GM19351 (cell line): ENCODE measurements at regions not wholly inside any gene's neighbourhood (a gene's known extent, or its start where the extent isn't known, plus 50 kb on each side); places are given as distances from the start of the nearest gene placed in this dataset.
"Not testable (repeated sequence)": the region's sequence is repeated elsewhere in the genome, so short reads cannot be mapped to it uniquely, and the experiment has no call there.

Experiments
- ATAC-seq: cut with Tn5 transposase; IDR thresholded peaks from one replicate; pipeline ENCODE4 v1.9.1; 2021; ENCODE audit warnings: mild to moderate bottlenecking, moderate library complexity; ENCODE audit not compliant: unreplicated experiment

GRCh38 chr16:21422824-21423223, 144.7 kb upstream of the CRYM start:
- not testable (repeated sequence) for ATAC-seq

DNA sequence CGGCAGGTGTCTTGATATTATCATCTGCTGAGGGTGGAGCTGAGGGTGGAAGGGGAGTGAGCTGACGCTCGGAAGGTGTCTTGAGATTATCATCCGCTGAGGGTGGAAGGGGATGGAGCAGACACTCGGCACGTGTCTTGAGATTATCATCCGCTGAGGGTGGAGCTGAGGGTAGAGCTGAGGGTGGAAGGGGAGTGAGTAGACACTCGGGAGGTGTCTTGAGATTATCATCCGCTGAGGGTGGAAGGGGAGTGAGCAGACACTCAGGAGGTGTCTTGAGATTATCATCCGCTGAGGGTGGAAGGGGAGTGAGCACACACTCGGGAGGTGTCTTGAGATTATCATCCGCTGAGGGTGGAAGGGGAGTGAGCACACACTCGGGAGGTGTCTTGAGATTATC, 126.6 kb upstream of the CRYM start:
- ATAC-seq, result not testable (repeated sequence)

GRCh38 chr16:21397866-21398265, 119.8 kb upstream of the CRYM start:
- not testable (repeated sequence) for ATAC-seq

GRCh38 chr16:21396545-21396944, 118.5 kb upstream of the CRYM start:
- not testable (repeated sequence) for ATAC-seq

DNA sequence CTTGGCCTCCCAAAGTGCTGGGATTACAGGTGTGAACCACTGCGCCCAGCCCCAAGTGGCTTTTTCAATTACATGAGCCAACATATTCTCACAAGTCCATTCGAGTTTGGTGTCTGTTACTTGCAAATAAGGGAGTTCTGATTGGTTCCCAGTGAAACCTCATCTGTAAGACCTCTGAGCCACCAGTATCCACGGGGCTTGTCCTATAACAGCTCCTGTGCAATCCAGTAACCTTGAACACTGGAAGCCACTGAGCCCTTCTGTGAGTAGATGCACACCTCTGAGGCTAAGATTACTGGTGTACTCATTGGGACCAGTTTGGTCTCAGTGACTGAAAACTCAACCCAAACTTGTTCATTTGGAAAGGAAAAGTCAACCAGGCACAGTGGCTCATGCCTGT, 112.5 kb upstream of the CRYM start:
- ATAC-seq, result not testable (repeated sequence)

GRCh38 chr16:21389860-21390259, 111.8 kb upstream of the CRYM start:
- not testable (repeated sequence) for ATAC-seq

DNA sequence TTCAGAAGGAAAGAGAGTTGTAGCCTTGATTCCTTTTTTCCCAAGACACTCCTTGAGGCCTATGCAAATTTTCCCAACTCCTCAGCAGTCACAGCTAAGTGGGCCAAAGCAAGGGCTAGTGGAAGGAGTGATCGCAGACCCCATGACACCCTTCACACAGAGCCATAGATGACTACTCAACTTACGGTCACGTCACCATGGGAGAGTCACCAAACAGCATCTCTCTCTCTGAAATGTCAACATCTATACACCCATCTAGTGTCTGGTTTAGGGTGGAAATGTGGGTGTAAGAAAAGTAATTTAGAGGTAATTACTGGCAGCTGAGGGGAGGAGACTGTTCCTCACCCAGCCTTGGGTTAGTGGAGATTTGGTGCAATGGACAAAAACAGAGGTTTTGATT, 109.7 kb upstream of the CRYM start:
- ATAC-seq, result not testable (repeated sequence)

GRCh38 chr16:21386201-21386915, 108.3 kb upstream of the CRYM start:
- not testable (repeated sequence) for ATAC-seq

GRCh38 chr16:21383682-21384081, 105.6 kb upstream of the CRYM start:
- ATAC-seq, result not testable (repeated sequence)

- not testable (repeated sequence) for ATAC-seq
Observed at GRCh38 chr16:21379645-21380044, 101.6 kb upstream of the CRYM start.

DNA sequence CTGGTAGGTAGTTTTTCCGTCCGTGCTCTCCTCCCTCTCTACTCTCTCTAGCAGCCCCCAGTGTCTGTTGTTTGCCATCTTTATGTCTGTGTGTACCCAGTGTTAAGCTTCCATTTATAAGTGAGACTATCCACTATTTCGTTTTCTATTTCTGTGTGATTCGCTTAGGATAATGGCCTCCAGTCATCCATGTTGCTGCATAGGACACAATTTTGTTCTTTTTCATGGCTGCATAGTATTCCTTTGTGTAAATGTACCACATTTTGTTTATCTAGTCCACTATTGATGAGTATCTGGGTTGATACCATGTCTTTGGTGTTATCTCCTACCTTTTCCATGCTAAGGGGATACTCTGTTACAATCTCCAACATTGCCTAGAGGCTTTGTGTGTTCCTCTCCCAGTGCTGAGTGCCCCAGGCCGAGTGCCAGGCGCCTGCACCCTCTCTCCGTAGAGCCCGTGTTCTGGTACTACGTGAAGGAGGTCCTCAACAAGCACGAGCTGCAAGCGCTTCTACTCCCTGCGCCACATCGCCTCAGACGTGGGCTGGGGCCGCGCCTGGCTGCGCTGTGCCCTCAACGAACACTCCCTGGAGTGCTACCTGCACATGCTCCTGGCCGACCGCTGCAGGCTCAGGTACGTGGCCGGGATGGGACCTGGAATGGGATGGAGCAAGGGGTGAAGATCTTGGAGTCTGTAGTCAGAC, 98.3 kb upstream of the CRYM start:
- ATAC-seq, result not testable (repeated sequence)

GRCh38 chr16:21375334-21375733, 97.2 kb upstream of the CRYM start:
- ATAC-seq, result not testable (repeated sequence)

- not testable (repeated sequence) for ATAC-seq
Observed at GRCh38 chr16:21373454-21373853, 95.4 kb upstream of the CRYM start.

DNA sequence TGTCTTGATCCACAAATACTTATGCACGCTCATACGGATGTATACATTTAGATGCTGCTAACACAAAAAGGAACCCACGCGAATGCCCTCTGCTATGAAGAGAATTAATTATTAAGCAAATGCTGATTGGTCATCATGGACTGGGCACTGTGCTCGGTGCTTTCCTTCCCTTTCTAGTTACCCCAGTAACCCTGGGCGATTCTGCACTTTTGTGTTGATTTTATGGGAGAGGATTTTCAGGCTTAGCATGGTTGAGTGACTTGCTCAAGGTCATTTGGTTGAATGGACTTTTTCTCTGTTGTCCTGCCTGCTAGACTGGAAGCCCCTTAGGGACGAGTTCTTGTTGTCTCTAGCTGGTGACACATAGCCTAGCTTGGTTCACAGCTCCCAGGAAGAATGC, 94.8 kb upstream of the CRYM start:
- ATAC-seq, result not testable (repeated sequence)

GRCh38 chr16:21372162-21372835, 94.2 kb upstream of the CRYM start:
- ATAC-seq, result not testable (repeated sequence)

DNA sequence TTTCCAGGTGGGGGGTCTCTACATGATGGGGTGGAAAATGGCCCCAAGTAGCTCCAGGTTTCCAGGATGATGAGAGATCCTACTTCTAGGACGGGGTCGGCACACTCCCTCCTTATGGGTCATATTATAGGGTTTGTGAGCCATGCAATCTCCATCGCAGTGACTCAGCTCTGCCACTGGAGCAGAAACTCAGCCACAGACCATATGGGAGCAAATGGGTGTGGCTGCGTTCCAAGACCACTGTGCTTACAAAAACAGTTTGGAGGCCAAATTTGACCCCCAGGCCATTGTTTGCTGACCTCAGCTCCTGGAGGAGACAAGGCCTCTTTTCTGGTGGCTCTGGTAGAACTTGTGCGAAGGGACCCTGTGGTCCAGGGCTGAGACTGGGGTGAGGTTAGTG, 92.7 kb upstream of the CRYM start:
- not testable (repeated sequence) for ATAC-seq

GRCh38 chr16:21368973-21369942, 91.2 kb upstream of the CRYM start:
- ATAC-seq, result not testable (repeated sequence)

- not testable (repeated sequence) for ATAC-seq
Observed at GRCh38 chr16:21367733-21368421, 89.8 kb upstream of the CRYM start.

DNA sequence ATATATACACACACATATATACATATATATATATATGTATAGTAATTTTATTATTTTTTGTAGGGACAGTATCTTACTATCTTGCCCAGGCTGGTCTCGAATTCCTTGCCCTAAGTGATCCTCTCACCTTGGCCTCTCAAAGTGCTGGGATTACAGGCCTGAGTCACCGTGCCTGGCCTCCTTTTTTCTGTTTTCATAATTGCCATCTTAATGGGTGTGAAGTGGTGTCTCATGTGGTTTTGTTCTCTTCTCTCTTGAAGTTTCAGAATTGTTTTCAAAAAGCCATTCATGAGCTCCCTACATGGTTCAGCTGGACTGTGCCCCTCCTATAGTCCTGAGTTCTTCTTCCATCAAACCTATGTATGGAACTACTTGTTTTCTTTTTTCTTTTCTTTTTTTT, 88.9 kb upstream of the CRYM start:
- ATAC-seq, result not testable (repeated sequence)

DNA sequence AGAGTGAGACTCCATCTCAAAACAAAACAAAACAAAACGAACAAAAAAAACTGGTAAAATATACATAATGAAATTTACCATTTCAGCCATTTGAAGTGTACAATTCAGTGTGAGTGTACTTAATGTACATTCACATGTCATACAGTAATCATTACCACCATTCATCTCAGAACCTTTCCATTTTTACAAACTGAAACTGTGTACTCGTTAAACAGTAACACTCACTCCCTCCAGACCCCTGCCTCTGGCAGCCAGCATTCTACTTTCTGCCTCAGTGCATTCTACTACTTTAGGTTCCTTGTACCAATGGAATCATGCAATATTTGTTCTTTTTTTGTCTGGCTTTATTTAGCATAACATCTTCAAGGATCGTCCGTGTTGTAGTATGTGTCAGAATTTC, 87.5 kb upstream of the CRYM start:
- not testable (repeated sequence) for ATAC-seq
